GM19372 (cell line): ENCODE measurements at regions not wholly inside any gene's neighbourhood (a gene's known extent, or its start where the extent isn't known, plus 50 kb on each side); places are given as distances from the start of the nearest gene placed in this dataset.
"Not testable (repeated sequence)": the region's sequence is repeated elsewhere in the genome, so short reads cannot be mapped to it uniquely, and the experiment has no call there.

Experiments used
- ATAC-seq: cut with Tn5 transposase; IDR thresholded peaks from one replicate; pipeline ENCODE4 v1.9.1; 2021; ENCODE audit warnings: mild to moderate bottlenecking, low read depth, moderate library complexity; ENCODE audit not compliant: unreplicated experiment

DNA sequence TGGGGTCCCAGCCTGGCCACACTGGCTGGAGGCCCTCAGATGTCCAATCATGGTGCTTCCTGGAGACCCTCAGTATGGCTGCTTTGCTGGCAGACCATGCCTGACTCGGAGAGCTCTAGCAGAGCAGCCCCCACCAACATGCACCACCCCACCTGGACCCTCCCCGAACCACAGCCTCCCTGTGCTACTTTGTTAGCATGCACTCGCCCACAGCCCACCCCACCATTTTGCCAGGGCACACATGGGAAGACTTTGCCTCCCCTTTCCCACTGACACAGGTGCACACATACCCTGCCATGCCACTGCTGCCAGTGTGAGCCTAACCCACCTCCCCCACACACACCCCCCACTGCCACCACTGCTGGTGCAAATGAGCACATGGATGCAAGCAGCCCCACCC lies 497.5 kb upstream of the PBX1 start:
- no peak for ATAC-seq

DNA sequence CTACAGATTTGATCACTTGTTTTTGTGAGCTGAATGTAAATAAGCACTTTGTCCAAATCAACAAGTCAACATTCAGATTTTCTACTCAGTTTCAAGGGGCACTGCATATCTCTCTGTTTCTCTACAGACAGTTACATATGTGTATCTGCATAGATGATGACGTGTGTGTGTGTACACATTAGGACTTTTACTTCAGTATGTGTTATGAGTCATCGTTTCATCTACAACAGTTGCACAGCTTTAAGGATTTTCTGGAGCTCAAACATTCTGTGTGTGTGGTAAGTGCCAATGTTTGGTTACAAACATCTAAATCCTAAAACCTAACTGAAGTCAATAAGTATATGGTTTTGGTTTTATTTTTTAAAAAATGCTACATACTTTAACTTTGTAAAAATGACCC lies 494.5 kb upstream of the PBX1 start:
- no peak for ATAC-seq

DNA sequence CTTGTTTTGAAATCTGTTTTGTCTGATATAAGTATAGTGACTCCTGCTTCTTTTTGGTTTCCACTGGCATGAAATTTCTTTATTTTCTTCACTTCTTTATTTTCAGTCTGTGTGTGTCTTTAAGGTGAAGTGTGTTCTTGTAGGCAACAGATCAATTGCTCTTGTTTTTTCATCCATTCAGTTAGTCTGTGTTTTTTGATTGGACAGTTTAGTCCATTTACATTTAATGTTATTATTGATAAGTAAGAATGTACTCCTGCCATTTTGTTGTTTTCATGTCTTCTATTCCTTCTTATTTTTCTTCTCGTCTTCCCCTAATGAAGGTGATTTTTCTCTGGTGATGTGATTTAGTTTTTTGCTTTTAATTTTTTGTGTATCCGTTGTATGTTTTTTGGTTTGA lies 487.7 kb upstream of the PBX1 start:
- no peak for ATAC-seq

DNA sequence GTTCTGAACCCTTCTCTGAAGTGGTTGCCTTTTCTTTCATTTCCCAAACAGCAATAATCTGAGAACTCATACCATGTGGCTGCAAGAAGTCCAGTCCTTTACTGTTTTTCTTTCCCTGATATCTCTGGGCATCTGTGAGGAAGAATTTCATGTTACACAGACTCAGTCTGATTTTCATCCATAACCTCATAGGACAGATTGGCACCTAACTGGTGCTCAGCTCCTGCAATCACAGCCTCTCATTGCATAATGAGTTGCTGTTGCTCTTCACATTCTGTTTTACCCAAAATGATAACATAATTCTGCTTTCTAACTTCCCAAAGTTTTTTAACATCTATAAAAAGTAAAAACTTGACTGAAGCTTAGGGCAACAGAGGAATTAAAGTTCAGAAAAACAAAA lies 472.2 kb upstream of the PBX1 start:
- ATAC-seq: no peak

DNA sequence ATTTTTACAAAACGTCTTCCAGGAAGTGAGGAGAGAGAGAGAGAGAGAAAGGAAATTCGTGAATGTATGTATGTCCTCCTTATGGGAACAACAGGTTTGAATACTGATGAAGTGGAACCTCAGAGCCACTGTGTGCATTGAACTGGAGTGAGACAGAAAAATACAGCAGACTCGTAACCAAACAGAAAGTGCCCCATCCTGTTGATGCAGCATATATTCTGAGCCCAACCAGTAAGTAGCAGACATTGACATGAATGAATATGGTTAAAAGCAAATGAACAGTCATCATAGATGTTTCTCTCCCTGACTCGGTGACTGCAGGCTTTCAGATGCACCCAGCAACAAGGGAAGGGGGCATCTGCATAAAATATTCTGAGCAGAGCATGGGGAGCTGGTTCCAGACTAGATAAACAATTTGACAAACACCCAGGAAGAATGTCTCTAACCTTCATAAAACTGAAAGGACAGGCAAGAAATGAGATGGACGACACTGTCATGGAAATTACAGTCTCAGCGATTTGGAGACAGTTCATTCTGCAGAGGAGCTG lies 471.0 kb upstream of the PBX1 start:
- no peak for ATAC-seq

- ATAC-seq: no peak
These were observed 466.2 kb upstream of the PBX1 start for GRCh38 chr1:164092603-164093353.

DNA sequence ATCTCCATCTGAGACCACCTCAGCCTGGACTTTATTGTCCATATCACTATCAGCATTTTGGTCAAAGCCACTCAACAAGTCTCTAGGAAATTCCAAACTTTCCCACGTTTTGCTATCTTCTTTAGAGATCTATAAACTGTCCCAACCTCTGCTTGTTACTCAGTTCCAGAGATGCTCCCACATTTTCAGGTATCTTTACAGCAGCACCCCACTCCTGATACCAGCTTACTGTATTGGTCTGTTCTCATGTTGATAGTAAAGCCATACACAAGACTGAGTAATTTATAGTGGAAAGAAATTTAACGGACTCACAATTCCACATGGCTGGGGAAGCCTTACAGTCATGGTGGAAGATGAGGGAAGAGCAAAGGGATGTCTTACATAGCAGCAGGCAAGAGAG lies 465.4 kb upstream of the PBX1 start:
- no peak for ATAC-seq

GRCh38 chr1:164101802-164102201 lies 457.2 kb upstream of the PBX1 start:
- no peak for ATAC-seq

- ATAC-seq: no peak
These were observed 427.0 kb upstream of the PBX1 start for GRCh38 chr1:164131949-164132348.

DNA sequence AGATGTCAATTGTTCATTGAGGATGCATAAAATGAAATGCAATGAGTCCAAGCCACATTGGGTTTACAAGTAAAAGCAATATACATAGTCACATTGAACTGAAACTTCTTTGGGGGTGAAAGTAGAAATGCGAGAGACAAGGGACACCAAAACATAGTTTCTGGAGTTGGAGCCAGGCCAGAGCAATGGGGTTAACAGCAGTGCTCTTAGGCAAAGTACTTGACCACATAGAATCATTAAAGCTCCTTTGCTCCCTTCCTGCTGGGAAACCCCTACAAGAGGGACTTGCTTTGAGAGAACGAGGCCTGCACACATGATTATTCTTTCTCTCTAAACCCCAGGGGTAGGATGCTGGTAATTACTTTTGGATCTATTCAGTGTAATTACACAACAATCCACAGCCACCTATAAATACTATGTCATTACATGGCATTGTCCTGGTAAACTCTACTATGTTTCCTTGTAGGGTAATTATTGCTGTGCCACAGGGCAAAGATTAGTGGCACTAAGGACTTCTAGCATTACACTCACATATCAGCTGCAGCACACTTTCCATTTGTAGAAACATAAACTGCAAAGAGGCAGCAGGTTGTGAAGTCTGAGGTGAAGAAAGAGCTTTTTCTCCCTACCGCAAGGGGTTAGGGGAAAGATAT lies 421.6 kb upstream of the PBX1 start:
- no peak for ATAC-seq

GRCh38 chr1:164141797-164142196 lies 417.2 kb upstream of the PBX1 start:
- ATAC-seq: no peak

- no peak for ATAC-seq
These were observed 404.4 kb upstream of the PBX1 start for GRCh38 chr1:164154622-164155021.

DNA sequence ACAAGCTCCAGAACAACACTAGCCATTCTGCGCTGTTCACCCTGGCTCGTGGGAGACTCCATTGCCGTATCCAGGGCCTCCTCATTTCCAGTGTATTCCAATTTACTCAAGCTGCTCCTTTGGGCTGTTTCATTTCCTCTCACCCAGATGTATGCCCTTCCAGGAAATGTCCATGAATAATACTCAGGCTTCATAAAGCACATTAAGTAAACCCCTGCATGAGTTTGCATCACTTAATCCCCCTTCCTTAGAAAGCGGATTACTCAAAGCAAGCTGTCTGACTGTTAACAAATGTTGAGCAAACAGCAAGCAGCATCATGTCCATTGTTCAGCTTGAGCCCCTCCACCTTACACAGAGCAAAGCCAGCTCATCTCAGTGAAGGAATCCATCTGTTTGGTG lies 403.6 kb upstream of the PBX1 start:
- ATAC-seq: no peak

GRCh38 chr1:164163289-164163849 lies 395.6 kb upstream of the PBX1 start:
- ATAC-seq: no peak

DNA sequence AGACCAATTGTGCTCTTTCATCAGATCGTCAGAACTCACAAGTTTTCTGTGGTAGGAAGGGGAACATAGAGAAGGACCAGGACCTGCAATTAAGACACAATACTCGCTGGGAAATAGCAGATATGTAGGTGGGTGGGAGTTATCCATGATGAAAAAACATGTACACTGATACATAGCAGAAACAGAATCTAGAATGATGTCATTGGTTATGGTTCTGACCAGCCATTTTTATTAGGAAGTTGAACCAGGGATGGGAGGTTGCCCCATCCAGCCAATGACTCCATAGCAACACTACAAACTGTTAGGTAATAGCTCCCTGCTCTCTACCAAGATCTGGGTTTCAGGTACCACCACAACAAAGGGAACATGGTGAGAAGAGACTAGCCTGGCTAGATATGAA lies 393.5 kb upstream of the PBX1 start:
- ATAC-seq: no peak

GRCh38 chr1:164166454-164166853 lies 392.5 kb upstream of the PBX1 start:
- not testable (repeated sequence) for ATAC-seq

DNA sequence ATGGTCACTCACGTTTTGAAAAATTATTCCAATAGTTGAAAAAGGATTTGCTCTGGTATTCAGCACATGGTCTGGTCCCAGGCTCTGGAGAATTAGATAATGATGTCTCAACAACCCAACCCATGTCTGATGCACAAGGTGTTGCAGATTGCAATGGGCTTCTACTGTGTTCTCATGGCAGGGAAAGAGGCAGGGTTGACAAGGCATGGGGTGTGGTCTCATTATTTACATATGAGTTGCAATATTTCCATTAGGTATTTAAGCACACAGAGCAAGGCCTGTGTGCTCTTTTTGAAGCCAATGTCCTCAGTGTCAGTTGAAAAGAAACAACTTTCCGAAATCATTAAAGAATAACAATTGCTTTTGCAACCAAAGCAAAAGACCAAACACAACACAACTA lies 381.9 kb upstream of the PBX1 start:
- no peak for ATAC-seq

DNA sequence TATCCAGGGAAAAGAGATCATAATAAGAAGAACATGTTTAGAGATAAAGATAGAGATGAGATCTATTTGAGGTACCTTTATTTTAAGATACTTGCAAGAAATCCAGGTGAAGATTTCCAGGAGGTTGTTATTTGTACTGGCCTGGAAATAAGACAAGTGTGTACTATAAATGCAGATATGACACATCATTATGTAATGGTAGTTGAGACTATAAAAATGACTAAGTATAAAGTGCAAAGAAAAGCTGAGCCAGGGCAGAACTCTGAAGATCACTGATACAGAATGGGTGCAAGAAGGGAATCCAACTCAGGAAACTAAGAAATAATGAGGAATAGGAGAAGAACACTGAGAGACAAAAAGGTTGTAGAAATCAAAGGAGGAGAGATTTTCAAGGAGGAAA lies 378.2 kb upstream of the PBX1 start:
- ATAC-seq: no peak

DNA sequence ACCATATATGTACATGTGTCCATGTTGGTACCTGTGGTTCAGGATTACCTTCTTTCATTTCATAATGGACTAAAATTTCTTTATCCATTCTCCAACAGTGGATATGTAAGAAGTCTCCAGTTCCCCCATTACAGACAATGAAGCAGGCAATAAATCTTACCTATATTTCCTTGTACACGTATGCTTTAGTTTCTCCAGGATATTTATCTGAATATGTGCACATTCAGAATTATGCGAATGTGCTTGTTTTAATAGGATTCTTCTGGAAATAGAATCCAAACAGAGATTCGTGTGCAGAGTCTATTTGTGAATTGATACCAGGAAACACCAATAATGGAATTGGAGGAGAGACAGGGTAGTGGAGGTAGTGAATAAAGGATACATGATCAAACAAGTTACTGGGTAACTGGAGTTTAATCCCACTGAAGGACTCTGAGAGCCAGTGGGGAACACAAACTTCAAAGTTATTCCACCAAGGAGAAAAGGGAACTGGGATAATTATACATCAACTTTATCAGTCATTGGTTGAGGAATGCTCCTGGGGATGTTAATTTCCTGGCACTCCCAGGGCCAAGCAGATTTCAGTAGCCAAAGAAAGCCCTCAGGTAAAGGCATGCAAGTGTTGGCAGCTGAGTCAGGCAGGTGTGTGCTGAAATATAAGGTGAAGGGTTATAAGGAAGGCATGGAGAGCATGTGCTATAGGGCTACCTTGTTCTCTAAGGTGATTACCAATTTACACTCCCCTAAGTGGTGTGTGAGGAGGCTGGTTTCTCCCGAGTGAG lies 374.9 kb upstream of the PBX1 start:
- no peak for ATAC-seq

DNA sequence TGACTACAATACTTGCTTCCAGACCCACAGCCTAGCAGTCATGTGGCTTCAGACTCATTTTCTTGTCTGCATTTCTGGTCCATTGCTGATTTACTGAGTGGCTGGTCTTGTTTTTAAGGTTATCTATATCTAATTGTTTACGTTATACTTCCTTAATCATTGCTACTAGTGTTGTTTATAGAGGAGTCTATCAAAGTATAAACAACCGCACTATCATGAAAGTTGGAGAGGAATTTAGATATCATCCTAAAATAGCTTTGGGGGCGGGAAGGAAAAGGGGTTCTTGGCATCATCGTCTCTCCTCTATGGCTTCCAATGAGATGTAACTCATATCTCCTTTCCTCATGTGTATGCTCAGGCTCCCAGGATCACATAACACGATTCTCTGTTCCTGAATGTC lies 372.1 kb upstream of the PBX1 start:
- no peak for ATAC-seq

DNA sequence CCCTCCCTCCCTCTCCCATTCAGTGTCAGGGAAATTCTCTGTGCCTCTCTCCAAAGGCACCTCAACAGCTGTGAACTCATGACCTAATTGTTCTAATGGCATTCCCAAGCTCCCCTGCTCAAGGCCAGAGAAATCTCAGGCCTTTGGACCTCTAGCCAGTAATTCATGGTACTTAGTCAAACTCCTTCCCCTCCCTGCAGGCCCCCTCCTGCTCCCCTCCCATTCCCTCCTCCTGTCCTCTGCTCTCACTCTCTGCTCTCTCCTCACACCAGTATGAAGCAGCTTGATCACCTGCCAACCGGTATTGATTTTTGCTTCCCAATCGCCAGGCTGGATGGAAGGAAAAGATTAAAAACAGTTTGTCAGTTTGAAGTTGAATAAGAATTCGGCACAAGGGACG lies 370.5 kb upstream of the PBX1 start:
- ATAC-seq: no peak
